Mesendoderm (in vitro differentiated cells): ENCODE measurements at regions not wholly inside any gene's neighbourhood (a gene's known extent, or its start where the extent isn't known, plus 50 kb on each side); places are given as distances from the start of the nearest gene placed in this dataset.

Experiments used
- DNase-seq: peaks from one replicate; pipeline ENCODE4 v3.0.0; 2013
- H2AK5ac ChIP-seq: 2 replicates; pipeline ENCODE4 v1.6.1; 2013; ENCODE audit warnings: low read length, inconsistent platforms
- H2BK120ac ChIP-seq: 2 replicates; pipeline ENCODE4 v1.6.1; 2013; ENCODE audit warnings: low read depth, mild to moderate bottlenecking, low read length, moderate library complexity, mixed read lengths
- H2BK15ac ChIP-seq: replicated peaks from 2 replicates; pipeline ENCODE4 v1.6.1; 2013; ENCODE audit warnings: low read depth, mild to moderate bottlenecking, moderate library complexity
- H2BK5ac ChIP-seq: 2 replicates; pipeline ENCODE4 v1.6.1; 2013; ENCODE audit warnings: low read length, inconsistent platforms
- H3K18ac ChIP-seq: 2 replicates; pipeline ENCODE4 v1.6.1; 2013; ENCODE audit warnings: mild to moderate bottlenecking, low read length, mixed read lengths
- H3K23ac ChIP-seq: one replicate; pipeline ENCODE4 v1.6.1; 2013; ENCODE audit warnings: low read length
- H3K27ac ChIP-seq: 2 replicates; pipeline ENCODE4 v1.5.1; 2013; ENCODE audit warnings: low read depth, mild to moderate bottlenecking, inconsistent platforms, low read length, moderate library complexity
- H3K27me3 ChIP-seq: 2 replicates; pipeline ENCODE4 v1.6.1; 2013; ENCODE audit warnings: low read length, control low read depth, mild to moderate bottlenecking, inconsistent platforms; ENCODE audit not compliant: insufficient read depth, poor library complexity
- H3K36me3 ChIP-seq: 2 replicates; pipeline ENCODE4 v1.6.1; 2013; ENCODE audit warnings: low read length, inconsistent platforms; ENCODE audit not compliant: control insufficient read depth, insufficient read depth
- H3K4ac ChIP-seq: one replicate; pipeline ENCODE4 v1.6.1; 2013; ENCODE audit warnings: low read depth, mild to moderate bottlenecking, low read length, moderate library complexity
- H3K4me1 ChIP-seq: 2 replicates; pipeline ENCODE4 v1.6.1; 2013; ENCODE audit warnings: low read depth, low read length, inconsistent platforms; ENCODE audit not compliant: control insufficient read depth
- H3K4me2 ChIP-seq: 2 replicates; pipeline ENCODE4 v1.6.1; 2013; ENCODE audit warnings: low read length
- H3K4me3 ChIP-seq: 2 replicates; pipeline ENCODE4 v1.5.1; 2013; ENCODE audit warnings: mild to moderate bottlenecking, low read length
- H3K56ac ChIP-seq: one replicate; pipeline ENCODE4 v1.6.1; 2013; ENCODE audit warnings: low read length
- H3K79me1 ChIP-seq: 2 replicates; pipeline ENCODE4 v1.6.1; 2013; ENCODE audit warnings: low read length, inconsistent platforms
- H3K79me2 ChIP-seq: 2 replicates; pipeline ENCODE4 v1.6.1; 2013; ENCODE audit warnings: mild to moderate bottlenecking, low read length; ENCODE audit not compliant: control insufficient read depth, insufficient read depth
- H3K9ac ChIP-seq: 2 replicates; pipeline ENCODE4 v1.6.1; 2013; ENCODE audit warnings: low read length, inconsistent platforms
- H4K5ac ChIP-seq: one replicate; pipeline ENCODE4 v1.6.1; 2013; ENCODE audit warnings: low read length
- H4K8ac ChIP-seq: one replicate; pipeline ENCODE4 v1.6.1; 2013; ENCODE audit warnings: low read depth, mild to moderate bottlenecking, control low read depth, low read length, moderate library complexity
- WGBS: extraction: QIAGEN DNeasy Blood & Tissue Kit; methylation state at CpG from one replicate; pipeline ENCODE4 v1.1.7; 2013; ENCODE audit warnings: low lambda C conversion rate, missing lambda C conversion rate; ENCODE audit not compliant: insufficient coverage; ENCODE audit errors: extremely low coverage; 5-methylcytosine and 5-hydroxymethylcytosine counted together

- no CpG with 5 or more reads among the region's 4 CpGs for WGBS
- Histone ChIP-seq H3K23ac (no peak overlapping the region), H3K4ac (no peak overlapping the region), H2BK120ac (no peak overlapping the region), H2BK5ac (no peak overlapping the region), H3K36me3 (no peaks in the 10 kb centered on the region), H3K79me2 (no peaks in the 10 kb centered on the region), H3K18ac (no peak overlapping the region), H4K8ac (no peak overlapping the region), H3K4me3 (no peak overlapping the region), H4K5ac (no peak overlapping the region), H3K4me1 (no peaks in the 10 kb centered on the region), H3K27ac (no peak overlapping the region), H3K9ac (no peak overlapping the region), H2BK15ac (no peak overlapping the region), H3K79me1 (no peaks in the 10 kb centered on the region), H3K27me3 (no peaks in the 10 kb centered on the region), H3K4me2 (no peak overlapping the region), H3K56ac (no peak overlapping the region), H2AK5ac (no peak overlapping the region)
- DNase-seq, result no peak
These were observed 136.7 kb upstream of the GSC start for GRCh38 chr14:94906577-94906976.

- H3K4me3 ChIP-seq, result no peak overlapping the region
- H3K4ac ChIP-seq, result no peak overlapping the region
- H2AK5ac ChIP-seq, result no peak overlapping the region
- no peaks in the 10 kb centered on the region for H3K79me2 ChIP-seq
- no peaks in the 10 kb centered on the region for H3K36me3 ChIP-seq
- H3K9ac ChIP-seq, result no peak overlapping the region
- no peak overlapping the region for H2BK5ac ChIP-seq
- H3K4me1 ChIP-seq, result no peaks in the 10 kb centered on the region
- no peak overlapping the region for H2BK120ac ChIP-seq
- no peak overlapping the region for H3K18ac ChIP-seq
- H3K56ac ChIP-seq, result no peak overlapping the region
- H3K27me3 ChIP-seq, result no peaks in the 10 kb centered on the region
- no peak overlapping the region for H3K23ac ChIP-seq
- no peaks in the 10 kb centered on the region for H3K79me1 ChIP-seq
- H4K5ac ChIP-seq, result no peak overlapping the region
- DNase-seq, result peak; percentile 65
- no peak overlapping the region for H4K8ac ChIP-seq
- no peak overlapping the region for H3K4me2 ChIP-seq
- H3K27ac ChIP-seq, result peak overlapping the region; percentile 13
- H2BK15ac ChIP-seq, result no peak overlapping the region
- no CpG with 5 or more reads among the region's 4 CpGs for WGBS
These were observed 134.7 kb upstream of the GSC start for GRCh38 chr14:94904636-94905035.

- Histone ChIP-seq H3K4me3 (no peak overlapping the region), H2BK120ac (no peak overlapping the region), H3K4me1 (no peaks in the 10 kb centered on the region), H3K27ac (peak overlapping the region; percentile 37), H3K79me1 (no peaks in the 10 kb centered on the region), H3K79me2 (no peaks in the 10 kb centered on the region), H3K23ac (no peak overlapping the region), H3K18ac (peak overlapping the region; percentile 43), H3K4ac (no peak overlapping the region), H2BK15ac (no peak overlapping the region), H3K27me3 (no peaks in the 10 kb centered on the region), H4K5ac (no peak overlapping the region), H3K4me2 (no peak overlapping the region), H3K36me3 (no peaks in the 10 kb centered on the region), H3K56ac (no peak overlapping the region), H2AK5ac (no peak overlapping the region), H2BK5ac (no peak overlapping the region), H3K9ac (no peak overlapping the region), H4K8ac (no peak overlapping the region)
- DNase-seq, result no peak
- no CpG with 5 or more reads among the region's 3 CpGs for WGBS
These were observed 134.0 kb upstream of the GSC start for GRCh38 chr14:94903883-94904282.

- Histone ChIP-seq H3K79me1 (no peaks in the 10 kb centered on the region), H3K23ac (no peak overlapping the region), H3K79me2 (no peaks in the 10 kb centered on the region), H3K27ac (no peak overlapping the region), H2BK5ac (no peak overlapping the region), H2AK5ac (no peak overlapping the region), H3K4me1 (no peaks in the 10 kb centered on the region), H3K4ac (no peak overlapping the region), H4K8ac (no peak overlapping the region), H3K36me3 (no peaks in the 10 kb centered on the region), H3K18ac (no peak overlapping the region), H3K4me3 (no peak overlapping the region), H2BK120ac (no peak overlapping the region), H2BK15ac (no peak overlapping the region), H3K56ac (no peak overlapping the region), H3K4me2 (no peak overlapping the region), H3K9ac (no peak overlapping the region), H4K5ac (no peak overlapping the region), H3K27me3 (no peaks in the 10 kb centered on the region)
- WGBS, result no CpG with 5 or more reads among the region's 4 CpGs
- DNase-seq, result no peak
These were observed 133.4 kb upstream of the GSC start for GRCh38 chr14:94903338-94903737.

GRCh38 chr14:94897561-94897960, 127.6 kb upstream of the GSC start:
- Histone ChIP-seq H3K23ac (no peak overlapping the region), H2AK5ac (no peak overlapping the region), H3K18ac (no peak overlapping the region), H3K4ac (no peak overlapping the region), H3K36me3 (no peaks in the 10 kb centered on the region), H3K27me3 (no peaks in the 10 kb centered on the region), H3K27ac (no peak overlapping the region), H4K8ac (no peak overlapping the region), H2BK5ac (no peak overlapping the region), H3K9ac (no peak overlapping the region), H3K79me2 (no peaks in the 10 kb centered on the region), H3K79me1 (no peaks in the 10 kb centered on the region), H3K56ac (no peak overlapping the region), H3K4me2 (no peak overlapping the region), H2BK120ac (no peak overlapping the region), H3K4me1 (no peaks in the 10 kb centered on the region), H3K4me3 (no peak overlapping the region), H4K5ac (no peak overlapping the region), H2BK15ac (no peak overlapping the region)
- DNase-seq, result no peak
- WGBS, result no CpG with 5 or more reads among the region's 4 CpGs

GRCh38 chr14:94897082-94897481, 127.2 kb upstream of the GSC start:
- no peaks in the 10 kb centered on the region for H3K27me3 ChIP-seq
- WGBS, result no CpG with 5 or more reads among the region's 6 CpGs

More at GRCh38 chr14:94897082-94897481, 127.2 kb upstream of the GSC start:
- Histone ChIP-seq H3K56ac (no peak overlapping the region), H3K79me2 (no peaks in the 10 kb centered on the region), H3K23ac (no peak overlapping the region), H3K4me3 (no peak overlapping the region), H4K8ac (no peak overlapping the region), H3K4me1 (no peaks in the 10 kb centered on the region), H2BK120ac (no peak overlapping the region), H2AK5ac (no peak overlapping the region), H3K18ac (no peak overlapping the region), H3K4me2 (no peak overlapping the region), H2BK15ac (no peak overlapping the region), H3K79me1 (no peaks in the 10 kb centered on the region), H3K4ac (no peak overlapping the region), H2BK5ac (no peak overlapping the region), H3K27ac (no peak overlapping the region), H4K5ac (no peak overlapping the region), H3K36me3 (no peaks in the 10 kb centered on the region), H3K9ac (no peak overlapping the region)
- DNase-seq, result no peak
